ENCODE measurements at regions not wholly inside any gene's neighbourhood (a gene's known extent, or its start where the extent isn't known, plus 50 kb on each side); places are given as distances from the start of the nearest gene placed in this dataset.

DNA sequence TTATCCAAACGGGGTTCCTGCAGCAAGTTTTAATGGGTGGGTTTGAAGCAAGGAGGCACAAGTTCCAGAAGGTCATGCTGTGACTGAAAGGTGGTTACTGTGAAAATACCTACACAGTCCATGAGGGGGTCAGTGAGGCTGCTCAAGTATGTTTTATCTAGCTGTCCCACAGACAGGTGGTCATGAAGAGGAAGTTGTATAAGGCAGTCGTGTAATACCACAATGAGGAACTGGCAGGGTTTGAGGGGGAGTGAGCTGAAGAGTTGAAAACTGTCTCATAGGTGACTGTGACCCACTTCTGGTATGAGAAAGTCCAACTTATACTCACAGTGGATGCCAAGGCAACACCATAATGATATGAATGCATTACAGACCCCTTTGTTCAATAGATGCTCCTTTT, 856.8 kb downstream of the OTOL1 start:
- Histone ChIP-seq H3K79me2 (ENCODE audit: control insufficient read depth, insufficient read depth, low read length) (no peaks in the 10 kb centered on the region), H3K27ac (ENCODE audit: control insufficient read depth, insufficient read depth) (no peak overlapping the region), H2AFZ (ENCODE audit: control insufficient read depth, low read depth, low read length) (no peak overlapping the region), H3K4me3 (no peak overlapping the region), H3K27me3 (replicated peaks in 1 of 2; ENCODE audit: control insufficient read depth in 2 of 2, insufficient read depth in 2 of 2, low read length in 1 of 2) (no peaks in the 10 kb centered on the region; a peak in 1 of 4 replicates), H3K4me2 (ENCODE audit: control insufficient read depth, insufficient read depth) (no peak overlapping the region), H3K9ac (ENCODE audit: control insufficient read depth, insufficient read depth, low read length) (no peak overlapping the region), H4K20me1 (ENCODE audit: control insufficient read depth, insufficient read depth) (no peaks in the 10 kb centered on the region), H3K4me1 (ENCODE audit: control insufficient read depth, insufficient read depth, low read length) (no peaks in the 10 kb centered on the region), H3K9me3 (replicated peaks; ENCODE audit: control insufficient read depth, insufficient read depth, low read length) (no peaks in the 10 kb centered on the region), H3K36me3 (ENCODE audit: control insufficient read depth in 2 of 2, insufficient read depth in 2 of 2, low read length in 1 of 2) (no peaks in the 10 kb centered on the region)
- no TSS peak for BruUV-seq (replicated peaks)
- FAIRE-seq (no peak), DNase-seq (ENCODE audit: low read depth, low spot score) (no peak), ATAC-seq (peak; percentile 85)
- WGBS (ENCODE audit: insufficient coverage, insufficient replicate concordance, low lambda C conversion rate, missing lambda C conversion rate): 3% methylated on average over 2 of the region's 2 CpGs
- peak; percentile 69; the same call in 1 of the 2 replicates for TF ChIP-seq SPI1 (IDR thresholded peaks at IDR 0.05; ENCODE audit: borderline replicate concordance, insufficient read depth, low read depth, low read length)
- TF ChIP-seq HDAC2 (IDR thresholded peaks at IDR 0.05): no peak
- no peak for TF ChIP-seq TCF12 (IDR thresholded peaks at IDR 0.05; ENCODE audit: low read depth, low read length)
- no peak for TF ChIP-seq PAX8 (IDR thresholded peaks at IDR 0.05)
- no peak for TF ChIP-seq NRF1 (conservative IDR thresholded peaks at IDR 0.05; ENCODE audit: low read depth, low read length)
- in situ Hi-C loops (cut with MboI): no loop called here
- POLR2A ChIA-PET: no interaction called here
- SMC1A ChIA-PET (ENCODE audit: uncharacterized antibody, unreplicated experiment): no interaction called here
- CTCF ChIA-PET: no interaction called here
- intact Hi-C loops (cut with micrococcal nuclease; ENCODE audit: unreplicated experiment): no loop called here
- RAD21 ChIA-PET (ENCODE audit: unreplicated experiment): no interaction called here

DNA sequence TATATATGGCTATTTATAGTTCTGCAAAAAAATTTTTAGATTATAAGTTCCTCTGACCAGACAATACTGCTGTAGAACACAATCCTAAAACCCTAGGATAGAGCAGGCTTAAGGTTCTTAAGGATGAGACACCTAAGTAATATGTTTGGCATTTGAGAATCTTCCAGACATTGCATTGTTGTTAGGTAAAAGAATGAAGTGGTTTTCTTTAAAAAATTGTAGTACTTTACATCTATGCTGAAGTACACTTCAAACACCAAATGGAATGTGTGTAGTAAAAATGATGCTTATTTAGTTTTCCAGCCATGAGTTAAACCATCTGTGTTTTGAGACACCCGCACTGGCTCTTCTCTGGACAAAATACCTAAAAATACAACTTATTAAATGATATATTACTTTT, 857.7 kb downstream of the OTOL1 start:
- ChIA-PET SMC1A (ENCODE audit: uncharacterized antibody, unreplicated experiment) (no interaction called here), POLR2A (no interaction called here), RAD21 (ENCODE audit: unreplicated experiment) (no interaction called here), CTCF (no interaction called here)
- Histone ChIP-seq H3K4me1 (ENCODE audit: control insufficient read depth, insufficient read depth, low read length) (no peaks in the 10 kb centered on the region), H2AFZ (ENCODE audit: control insufficient read depth, low read depth, low read length) (no peak overlapping the region), H3K9me3 (replicated peaks; ENCODE audit: control insufficient read depth, insufficient read depth, low read length) (no peaks in the 10 kb centered on the region), H3K79me2 (ENCODE audit: control insufficient read depth, insufficient read depth, low read length) (no peaks in the 10 kb centered on the region), H3K27ac (ENCODE audit: control insufficient read depth, insufficient read depth) (no peak overlapping the region), H3K36me3 (ENCODE audit: control insufficient read depth in 2 of 2, insufficient read depth in 2 of 2, low read length in 1 of 2) (no peaks in the 10 kb centered on the region), H3K9ac (ENCODE audit: control insufficient read depth, insufficient read depth, low read length) (no peak overlapping the region), H4K20me1 (ENCODE audit: control insufficient read depth, insufficient read depth) (no peaks in the 10 kb centered on the region), H3K4me3 (no peak overlapping the region), H3K4me2 (ENCODE audit: control insufficient read depth, insufficient read depth) (no peak overlapping the region), H3K27me3 (replicated peaks in 1 of 2; ENCODE audit: control insufficient read depth in 2 of 2, insufficient read depth in 2 of 2, low read length in 1 of 2) (no peaks in the 10 kb centered on the region; a peak in 1 of 4 replicates)
- in situ Hi-C loops (cut with MboI) (no loop called here), intact Hi-C loops (cut with micrococcal nuclease; ENCODE audit: unreplicated experiment) (no loop called here)
- BruUV-seq (replicated peaks): no TSS peak
- 5% methylated on average over 1 of the region's 1 CpG for WGBS (ENCODE audit: insufficient coverage, insufficient replicate concordance, low lambda C conversion rate, missing lambda C conversion rate)
- FAIRE-seq (no peak), DNase-seq (ENCODE audit: low read depth, low spot score) (no peak), ATAC-seq (no peak)
- TF ChIP-seq, protein P1, sequence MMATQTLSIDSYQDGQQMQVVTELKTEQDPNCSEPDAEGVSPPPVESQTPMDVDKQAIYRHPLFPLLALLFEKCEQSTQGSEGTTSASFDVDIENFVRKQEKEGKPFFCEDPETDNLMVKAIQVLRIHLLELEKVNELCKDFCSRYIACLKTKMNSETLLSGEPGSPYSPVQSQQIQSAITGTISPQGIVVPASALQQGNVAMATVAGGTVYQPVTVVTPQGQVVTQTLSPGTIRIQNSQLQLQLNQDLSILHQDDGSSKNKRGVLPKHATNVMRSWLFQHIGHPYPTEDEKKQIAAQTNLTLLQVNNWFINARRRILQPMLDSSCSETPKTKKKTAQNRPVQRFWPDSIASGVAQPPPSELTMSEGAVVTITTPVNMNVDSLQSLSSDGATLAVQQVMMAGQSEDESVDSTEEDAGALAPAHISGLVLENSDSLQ (IDR thresholded peaks at IDR 0.05): no peak
- TF ChIP-seq E2F8 (IDR thresholded peaks at IDR 0.05; ENCODE audit: low read depth, partially characterized antibody) (no peak), PAX5 (IDR thresholded peaks at IDR 0.05; ENCODE audit: borderline replicate concordance, low read depth, low read length) (no peak), GABPA (IDR thresholded peaks at IDR 0.05; ENCODE audit: low read depth) (no peak), BRCA1 (IDR thresholded peaks at IDR 0.05; ENCODE audit: low read depth, low read length) (no peak), KAT2A (conservative IDR thresholded peaks at IDR 0.05; ENCODE audit: control insufficient read depth, low read depth, low read length) (no peak)
- TF ChIP-seq, protein P2, sequence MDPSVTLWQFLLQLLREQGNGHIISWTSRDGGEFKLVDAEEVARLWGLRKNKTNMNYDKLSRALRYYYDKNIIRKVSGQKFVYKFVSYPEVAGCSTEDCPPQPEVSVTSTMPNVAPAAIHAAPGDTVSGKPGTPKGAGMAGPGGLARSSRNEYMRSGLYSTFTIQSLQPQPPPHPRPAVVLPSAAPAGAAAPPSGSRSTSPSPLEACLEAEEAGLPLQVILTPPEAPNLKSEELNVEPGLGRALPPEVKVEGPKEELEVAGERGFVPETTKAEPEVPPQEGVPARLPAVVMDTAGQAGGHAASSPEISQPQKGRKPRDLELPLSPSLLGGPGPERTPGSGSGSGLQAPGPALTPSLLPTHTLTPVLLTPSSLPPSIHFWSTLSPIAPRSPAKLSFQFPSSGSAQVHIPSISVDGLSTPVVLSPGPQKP (IDR thresholded peaks at IDR 0.05; ENCODE audit: low read depth, low read length): no peak
